ENCODE measurements at regions not wholly inside any gene's neighbourhood (a gene's known extent, or its start where the extent isn't known, plus 50 kb on each side); places are given as distances from the start of the nearest gene placed in this dataset.

- no peak overlapping the region for H3K4me3 ChIP-seq (ENCODE audit: low read length)
- H3K27ac ChIP-seq (ENCODE audit: low read length) = no peak overlapping the region
- no peaks in the 10 kb centered on the region for H3K79me2 ChIP-seq (replicated peaks; ENCODE audit: insufficient read depth, low read length)
- no peak for TF ChIP-seq TAF1 (IDR thresholded peaks at IDR 0.05; ENCODE audit: low read depth)
- peak; percentile 67 for TF ChIP-seq REST (IDR thresholded peaks at IDR 0.05; ENCODE audit: borderline replicate concordance)
- no peaks in the 10 kb centered on the region for H4K20me1 ChIP-seq (ENCODE audit: insufficient read depth)
- no peak overlapping the region for H2AFZ ChIP-seq (ENCODE audit: low read depth, low read length)
- no peak overlapping the region for H3K9ac ChIP-seq (ENCODE audit: low read length)
- H3K9me2 ChIP-seq (ENCODE audit: insufficient read depth, low read length) = no peaks in the 10 kb centered on the region
- H3K9me3 ChIP-seq (ENCODE audit: low read length) = no peaks in the 10 kb centered on the region
- H3K27me3 ChIP-seq (ENCODE audit: insufficient read depth, low read depth, low read length) = no peaks in the 10 kb centered on the region
- H3F3A ChIP-seq (ENCODE audit: insufficient read depth, low read length, poor library complexity, severe bottlenecking) = no peaks in the 10 kb centered on the region
- no peaks in the 10 kb centered on the region for H3K36me3 ChIP-seq (ENCODE audit: insufficient read depth, low read length)
- H3K4me2 ChIP-seq (ENCODE audit: low read length) = no peak overlapping the region
Observed at GRCh38 chr7:85725026-85725425, 538.2 kb upstream of the SEMA3D start.

GRCh38 chr7:85719981-85720953 is 533.4 kb upstream of the SEMA3D start:
- Histone ChIP-seq H3K9me3 (ENCODE audit: low read length) (no peaks in the 10 kb centered on the region), H3K36me3 (ENCODE audit: insufficient read depth, low read length) (no peaks in the 10 kb centered on the region)

More at GRCh38 chr7:85719981-85720953, 533.4 kb upstream of the SEMA3D start:
- Histone ChIP-seq H3K9ac (ENCODE audit: low read length) (no peak overlapping the region), H3K4me2 (ENCODE audit: low read length) (no peak overlapping the region), H3K27me3 (ENCODE audit: insufficient read depth, low read depth, low read length) (no peaks in the 10 kb centered on the region), H3K79me2 (replicated peaks; ENCODE audit: insufficient read depth, low read length) (no peaks in the 10 kb centered on the region), H3K4me3 (ENCODE audit: low read length) (no peak overlapping the region), H2AFZ (ENCODE audit: low read depth, low read length) (no peak overlapping the region), H3K27ac (ENCODE audit: low read length) (no peak overlapping the region), H4K20me1 (ENCODE audit: insufficient read depth) (no peaks in the 10 kb centered on the region), H3F3A (ENCODE audit: insufficient read depth, low read length, poor library complexity, severe bottlenecking) (no peaks in the 10 kb centered on the region), H3K9me2 (ENCODE audit: insufficient read depth, low read length) (no peaks in the 10 kb centered on the region)
- TF ChIP-seq TAF1 (IDR thresholded peaks at IDR 0.05; ENCODE audit: low read depth) (no peak), REST (IDR thresholded peaks at IDR 0.05; ENCODE audit: borderline replicate concordance) (no peak), EZH2 (IDR thresholded peaks at IDR 0.05; ENCODE audit: borderline replicate concordance, insufficient read depth, low read length, poor library complexity, severe bottlenecking) (no peak), EP300 (conservative IDR thresholded peaks at IDR 0.05; ENCODE audit: poor library complexity, severe bottlenecking) (no peak), CTCF (IDR thresholded peaks at IDR 0.05; ENCODE audit: poor library complexity, severe bottlenecking) (no peak), RAD21 (conservative IDR thresholded peaks at IDR 0.05) (no peak), MXI1 (conservative IDR thresholded peaks at IDR 0.05; ENCODE audit: poor library complexity, severe bottlenecking) (no peak), SMC3 (conservative IDR thresholded peaks at IDR 0.05; ENCODE audit: poor library complexity) (no peak), POLR2AphosphoS5 (IDR thresholded peaks at IDR 0.05) (no peak)
